GM21423 (cell line): ENCODE measurements at regions not wholly inside any gene's neighbourhood (a gene's known extent, or its start where the extent isn't known, plus 50 kb on each side); places are given as distances from the start of the nearest gene placed in this dataset.

Experiments
- ATAC-seq: cut with Tn5 transposase; IDR thresholded peaks from one replicate; pipeline ENCODE4 v1.9.1; 2021; ENCODE audit warnings: mild to moderate bottlenecking, moderate library complexity; ENCODE audit not compliant: unreplicated experiment

- ATAC-seq = no peak
Measured at GRCh38 chr5:61650661-61651060, 318.6 kb downstream of the ZSWIM6 start.

GRCh38 chr5:61651195-61651594 is 319.1 kb downstream of the ZSWIM6 start:
- ATAC-seq = no peak

- ATAC-seq = no peak
Measured at GRCh38 chr5:61652916-61653315, 320.9 kb downstream of the ZSWIM6 start.

GRCh38 chr5:61653807-61654580 is 321.9 kb downstream of the ZSWIM6 start:
- ATAC-seq = no peak

- no peak for ATAC-seq
Measured at GRCh38 chr5:61654876-61655275, 322.8 kb downstream of the ZSWIM6 start.

GRCh38 chr5:61657010-61657409 is 325.0 kb downstream of the ZSWIM6 start:
- no peak for ATAC-seq

GRCh38 chr5:61657686-61658085 is 325.6 kb downstream of the ZSWIM6 start:
- no peak for ATAC-seq

GRCh38 chr5:61658592-61659008 is 326.5 kb downstream of the ZSWIM6 start:
- peak; percentile 79 for ATAC-seq

GRCh38 chr5:61659221-61659696 is 327.2 kb downstream of the ZSWIM6 start:
- no peak for ATAC-seq

GRCh38 chr5:61662670-61663069 is 330.6 kb downstream of the ZSWIM6 start:
- ATAC-seq = no peak

- no peak for ATAC-seq
Measured at GRCh38 chr5:61666064-61666621, 334.1 kb downstream of the ZSWIM6 start.

- no peak for ATAC-seq
Measured at GRCh38 chr5:61667525-61668218, 335.6 kb downstream of the ZSWIM6 start.

GRCh38 chr5:61669531-61669930 is 337.5 kb downstream of the ZSWIM6 start:
- ATAC-seq = no peak

GRCh38 chr5:61670941-61671340 is 338.9 kb downstream of the ZSWIM6 start:
- no peak for ATAC-seq

- ATAC-seq = no peak
Measured at GRCh38 chr5:61673007-61673735, 341.1 kb downstream of the ZSWIM6 start.

- ATAC-seq = no peak
Measured at GRCh38 chr5:61674378-61674777, 342.3 kb downstream of the ZSWIM6 start.

- ATAC-seq = no peak
Measured at GRCh38 chr5:61675015-61675692, 343.1 kb downstream of the ZSWIM6 start.

- no peak for ATAC-seq
Measured at GRCh38 chr5:61677220-61677619, 345.2 kb downstream of the ZSWIM6 start.

GRCh38 chr5:61678966-61679365 is 346.9 kb downstream of the ZSWIM6 start:
- no peak for ATAC-seq

GRCh38 chr5:61679562-61679961 is 347.5 kb downstream of the ZSWIM6 start:
- no peak for ATAC-seq

- no peak for ATAC-seq
Measured at GRCh38 chr5:61680247-61680646, 348.2 kb downstream of the ZSWIM6 start.
